OCI-LY3 (cell line): ENCODE measurements at regions not wholly inside any gene's neighbourhood (a gene's known extent, or its start where the extent isn't known, plus 50 kb on each side); places are given as distances from the start of the nearest gene placed in this dataset.

ENCODE experiments used
- EZH2phosphoT487 ChIP-seq: fragments of 200-600 bp; shearing (Covaris generic); IDR thresholded peaks from 2 replicates; pipeline ENCODE4 v1.6.1; 2018; ENCODE audit warnings: antibody characterized with exemption, mixed run types, low read depth
- TF ChIP-seq, protein P1 (sequence below): fragments of 200-600, 300-600 bp; sonication (generic); IDR thresholded peaks from 2 replicates; pipeline ENCODE4 v1.5.1; 2014; ENCODE audit warnings: antibody characterized with exemption, low read length, low read depth

- TF ChIP-seq, protein P1, sequence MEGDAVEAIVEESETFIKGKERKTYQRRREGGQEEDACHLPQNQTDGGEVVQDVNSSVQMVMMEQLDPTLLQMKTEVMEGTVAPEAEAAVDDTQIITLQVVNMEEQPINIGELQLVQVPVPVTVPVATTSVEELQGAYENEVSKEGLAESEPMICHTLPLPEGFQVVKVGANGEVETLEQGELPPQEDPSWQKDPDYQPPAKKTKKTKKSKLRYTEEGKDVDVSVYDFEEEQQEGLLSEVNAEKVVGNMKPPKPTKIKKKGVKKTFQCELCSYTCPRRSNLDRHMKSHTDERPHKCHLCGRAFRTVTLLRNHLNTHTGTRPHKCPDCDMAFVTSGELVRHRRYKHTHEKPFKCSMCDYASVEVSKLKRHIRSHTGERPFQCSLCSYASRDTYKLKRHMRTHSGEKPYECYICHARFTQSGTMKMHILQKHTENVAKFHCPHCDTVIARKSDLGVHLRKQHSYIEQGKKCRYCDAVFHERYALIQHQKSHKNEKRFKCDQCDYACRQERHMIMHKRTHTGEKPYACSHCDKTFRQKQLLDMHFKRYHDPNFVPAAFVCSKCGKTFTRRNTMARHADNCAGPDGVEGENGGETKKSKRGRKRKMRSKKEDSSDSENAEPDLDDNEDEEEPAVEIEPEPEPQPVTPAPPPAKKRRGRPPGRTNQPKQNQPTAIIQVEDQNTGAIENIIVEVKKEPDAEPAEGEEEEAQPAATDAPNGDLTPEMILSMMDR = no peak
- TF ChIP-seq EZH2phosphoT487 = no peak
Measured at GRCh38 chr14:97943619-97944018, 1146.4 kb downstream of the VRK1 start.
